Loucy (cell line): ENCODE measurements at regions not wholly inside any gene's neighbourhood (a gene's known extent, or its start where the extent isn't known, plus 50 kb on each side); places are given as distances from the start of the nearest gene placed in this dataset.

Source experiments
- CTCF ChIP-seq: fragments of 200-600 bp; sonication (generic); conservative IDR thresholded peaks from 2 replicates; pipeline ENCODE4 v1.5.1; 2014; ENCODE audit warnings: mild to moderate bottlenecking, antibody characterized with exemption, low read length
- EZH2phosphoT487 ChIP-seq: fragments of 200-600 bp; IDR thresholded peaks from 2 replicates; pipeline ENCODE4 v1.6.1; 2018; ENCODE audit warnings: antibody characterized with exemption, mild to moderate bottlenecking, moderate library complexity, borderline replicate concordance

- TF ChIP-seq CTCF (no peak), EZH2phosphoT487 (no peak)
Observed at GRCh38 chr2:392926-393280, 105.0 kb upstream of the ALKAL2 start.
